Peyer's patch (tissue), 4 donors: ENCODE measurements at regions not wholly inside any gene's neighbourhood (a gene's known extent, or its start where the extent isn't known, plus 50 kb on each side); places are given as distances from the start of the nearest gene placed in this dataset.

Source experiments
- DNase-seq, 3 donors: peaks; one replicate each; pipeline ENCODE4 v3.0.0-alpha.2; 2017 to 2019
- H3K27ac ChIP-seq, 4 donors: fragments of 200-600 bp; sonication (generic); one replicate each; pipeline ENCODE4 v1.5.1; 2016 to 2019
- H3K27me3 ChIP-seq, 2 donors: fragments of 200-600 bp; sonication (generic); one replicate each; pipeline ENCODE4 v1.5.1; 2019
- H3K36me3 ChIP-seq, 3 donors: fragments of 200-600 bp; sonication (generic); one replicate each; pipeline ENCODE4 v1.5.1; 2016 to 2019
- H3K4me1 ChIP-seq, 4 donors: fragments of 200-600 bp; sonication (generic); one replicate each; pipeline ENCODE4 v1.5.1; 2016 to 2019
- H3K4me3 ChIP-seq, 4 donors: fragments of 200-600 bp; sonication (generic); 1 replicate in 3 of 4; 2 replicates in 1 of 4; pipeline ENCODE4 v1.5.1; 2016 to 2019; ENCODE audit warnings: mild to moderate bottlenecking in 1 of 4
- H3K9me3 ChIP-seq, 4 donors: fragments of 200-600 bp; sonication (generic); one replicate each; pipeline ENCODE4 v1.5.1; 2016 to 2019; ENCODE audit warnings: mild to moderate bottlenecking in 1 of 4
- POLR2A ChIP-seq, 2 donors: fragments of 450-650 bp; IDR thresholded peaks; one replicate each; pipeline ENCODE4 v1.5.1; 2017; ENCODE audit warnings: antibody characterized with exemption in 2 of 2, mild to moderate bottlenecking in 2 of 2, moderate library complexity in 2 of 2
- TF ChIP-seq, protein P1 (sequence below), 6 experiments: fragments of 450-650 bp in 4 of 6; fragments of 200-600 bp in 2 of 6; sonication (generic) in 1 of 6; IDR thresholded peaks; one replicate each; pipeline ENCODE4 v1.5.1; 2017 to 2019; ENCODE audit warnings: antibody characterized with exemption in 6 of 6, mild to moderate bottlenecking in 3 of 6, moderate library complexity in 1 of 6

DNA sequence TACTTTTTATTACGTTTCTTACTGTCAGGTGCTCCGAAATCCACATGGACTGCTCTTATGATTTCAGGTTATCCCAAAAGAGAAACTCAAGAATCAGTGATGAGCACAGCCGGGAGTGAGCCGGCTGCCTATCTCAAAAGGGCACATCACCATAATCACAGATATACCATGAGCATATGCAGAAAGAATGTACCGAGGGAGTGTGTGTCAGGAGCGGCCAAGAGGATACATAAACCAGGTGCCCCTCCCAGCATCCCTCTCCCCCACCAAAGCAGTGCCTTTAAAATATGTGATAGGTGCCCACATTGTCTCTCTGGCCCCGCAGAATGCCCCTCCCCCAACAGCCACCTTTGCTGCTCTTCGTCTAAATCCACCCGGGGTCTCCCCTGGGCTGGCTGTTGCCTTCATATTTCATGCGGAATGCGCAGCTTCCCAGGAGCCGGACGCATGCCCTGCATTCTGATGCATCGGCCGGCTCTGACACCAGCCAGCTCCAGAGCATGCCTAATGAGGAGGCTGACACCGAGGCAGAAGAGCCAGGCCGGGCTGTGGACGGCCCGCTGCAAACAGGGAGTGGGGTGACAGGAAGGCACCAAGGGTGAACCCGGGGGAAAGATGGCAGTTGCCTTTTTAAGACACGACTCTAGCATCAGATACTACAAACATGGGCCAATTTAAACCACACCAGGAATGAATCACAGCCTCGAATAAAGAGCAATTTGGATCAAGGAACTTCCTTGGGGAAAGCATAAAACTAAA is 652.3 kb downstream of the BNC2 start:
- Histone ChIP-seq H3K36me3 (no peaks in the 10 kb centered on the region), H3K9me3 (no peaks in the 10 kb centered on the region), H3K27me3 (no peaks in the 10 kb centered on the region), H3K27ac (no peak overlapping the region), H3K4me1 (peaks cover 0 to 4% (median 0%) of the 10 kb centered on the region in 4 donors), H3K4me3 (no peak overlapping the region)
- no peak for DNase-seq
- no peak for TF ChIP-seq POLR2A (IDR thresholded peaks at IDR 0.05)

DNA sequence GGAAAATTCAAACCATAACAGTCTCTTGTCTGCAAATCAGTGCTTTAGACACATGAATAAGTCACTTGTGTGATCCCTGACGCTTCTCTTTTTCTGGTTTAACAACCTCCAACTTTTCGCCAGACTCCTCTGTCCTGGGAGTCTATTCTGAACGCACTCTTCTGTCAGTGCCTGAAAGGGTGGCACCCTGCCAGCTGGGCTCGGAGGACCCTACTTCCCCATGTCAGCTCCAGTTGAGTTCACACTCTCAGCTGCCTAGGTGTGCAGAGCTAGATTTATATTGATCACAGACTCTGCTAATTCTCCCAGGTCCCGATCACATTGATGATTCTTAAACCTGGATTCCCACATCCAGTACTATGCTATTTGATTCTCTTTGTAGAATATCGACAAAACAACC is 649.1 kb downstream of the BNC2 start:
- H3K27ac ChIP-seq = no peak overlapping the region
- DNase-seq = no peak

DNA sequence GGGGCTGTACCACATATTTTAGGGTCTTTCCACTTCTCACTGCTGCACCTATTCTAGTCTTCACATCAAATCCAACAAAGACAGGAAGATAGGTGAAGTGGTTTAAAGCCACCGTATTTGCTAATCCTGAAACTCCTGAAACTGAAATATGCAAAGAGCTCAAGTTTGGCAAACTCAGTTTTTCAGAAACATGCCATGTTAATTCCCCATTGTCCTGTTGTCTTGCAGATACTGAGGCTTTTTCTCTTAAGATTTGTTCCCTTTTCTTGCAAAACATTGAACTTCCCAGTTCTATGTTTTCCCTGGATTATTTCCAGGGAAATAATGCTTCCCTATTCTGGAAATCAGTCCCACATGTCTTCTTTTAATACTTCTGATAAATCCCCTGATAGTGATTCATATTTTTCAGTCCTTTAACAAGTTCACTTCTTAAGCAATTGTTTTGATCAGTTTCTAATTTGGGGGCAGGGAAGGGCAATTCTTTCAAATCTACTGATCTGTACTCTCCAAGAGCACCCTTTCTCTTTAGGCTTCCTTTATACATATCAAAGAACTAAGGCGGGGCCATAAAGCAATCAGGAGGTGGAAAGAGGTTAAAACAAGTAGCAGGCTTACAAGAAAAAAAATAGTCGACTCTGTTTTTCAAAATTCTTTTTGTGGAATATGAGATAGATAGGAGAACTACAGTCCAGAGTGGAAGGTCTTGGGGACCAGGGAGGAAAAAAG is 648.5 kb downstream of the BNC2 start:
- no peak overlapping the region for H3K27ac ChIP-seq
- no peak overlapping the region for H3K4me3 ChIP-seq

More for the DNA sequence above, 649.1 kb downstream of the BNC2 start:
- no peak for TF ChIP-seq POLR2A (IDR thresholded peaks at IDR 0.05)
- TF ChIP-seq, protein P1, sequence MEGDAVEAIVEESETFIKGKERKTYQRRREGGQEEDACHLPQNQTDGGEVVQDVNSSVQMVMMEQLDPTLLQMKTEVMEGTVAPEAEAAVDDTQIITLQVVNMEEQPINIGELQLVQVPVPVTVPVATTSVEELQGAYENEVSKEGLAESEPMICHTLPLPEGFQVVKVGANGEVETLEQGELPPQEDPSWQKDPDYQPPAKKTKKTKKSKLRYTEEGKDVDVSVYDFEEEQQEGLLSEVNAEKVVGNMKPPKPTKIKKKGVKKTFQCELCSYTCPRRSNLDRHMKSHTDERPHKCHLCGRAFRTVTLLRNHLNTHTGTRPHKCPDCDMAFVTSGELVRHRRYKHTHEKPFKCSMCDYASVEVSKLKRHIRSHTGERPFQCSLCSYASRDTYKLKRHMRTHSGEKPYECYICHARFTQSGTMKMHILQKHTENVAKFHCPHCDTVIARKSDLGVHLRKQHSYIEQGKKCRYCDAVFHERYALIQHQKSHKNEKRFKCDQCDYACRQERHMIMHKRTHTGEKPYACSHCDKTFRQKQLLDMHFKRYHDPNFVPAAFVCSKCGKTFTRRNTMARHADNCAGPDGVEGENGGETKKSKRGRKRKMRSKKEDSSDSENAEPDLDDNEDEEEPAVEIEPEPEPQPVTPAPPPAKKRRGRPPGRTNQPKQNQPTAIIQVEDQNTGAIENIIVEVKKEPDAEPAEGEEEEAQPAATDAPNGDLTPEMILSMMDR (IDR thresholded peaks at IDR 0.05) = no peak
- H3K9me3 ChIP-seq = no peaks in the 10 kb centered on the region
- no peaks in the 10 kb centered on the region for H3K27me3 ChIP-seq
- H3K4me3 ChIP-seq = no peak overlapping the region
- H3K4me1 ChIP-seq = peaks cover 0 to 14% (median 0%) of the 10 kb centered on the region in 4 donors
- H3K36me3 ChIP-seq = no peaks in the 10 kb centered on the region

DNA sequence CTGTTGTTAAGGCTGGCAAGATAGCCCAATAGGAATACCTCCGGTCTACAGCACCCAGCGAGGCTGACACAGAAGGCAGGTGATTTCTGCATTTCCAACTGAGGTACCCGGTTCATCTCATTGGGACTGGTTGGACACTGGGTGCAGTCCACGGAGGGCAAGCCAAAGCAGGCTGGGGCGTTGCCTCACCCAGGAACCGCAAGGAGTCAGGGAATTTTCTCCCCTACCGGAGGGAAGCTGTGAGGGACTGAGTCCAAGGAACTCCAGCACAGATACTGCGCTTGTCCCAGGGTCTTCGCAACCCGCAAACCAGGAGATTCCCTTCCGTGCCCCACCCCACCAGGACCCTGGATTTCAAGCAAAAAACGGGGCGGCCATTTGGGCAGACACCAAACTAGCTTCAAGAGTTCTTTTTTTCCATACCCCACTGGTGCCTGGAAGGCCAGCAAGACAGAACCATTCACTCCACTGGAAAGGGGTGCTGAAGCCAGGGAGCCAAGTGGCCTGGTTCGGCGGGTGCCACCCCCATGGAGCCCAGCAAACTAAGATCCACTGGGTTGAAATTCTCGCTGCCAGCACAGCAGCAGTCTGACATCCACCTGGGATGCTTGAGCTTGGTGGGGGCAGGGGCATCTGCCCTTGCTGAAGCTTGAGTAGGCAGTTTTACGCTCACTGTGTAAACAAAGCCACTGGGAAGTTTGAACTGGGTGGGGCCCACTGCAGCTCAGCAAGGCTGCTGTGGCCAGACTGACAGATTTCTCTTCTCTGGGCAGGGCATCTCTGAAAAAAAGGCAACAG is 647.2 kb downstream of the BNC2 start:
- Histone ChIP-seq H3K4me3 (no peak overlapping the region), H3K27me3 (no peaks in the 10 kb centered on the region), H3K36me3 (no peaks in the 10 kb centered on the region), H3K4me1 (peaks cover 0 to 14% (median 0%) of the 10 kb centered on the region in 4 donors), H3K27ac (no peak overlapping the region), H3K9me3 (no peaks in the 10 kb centered on the region)
- peak in 2 of 3 donors; percentile 67 to 71 for DNase-seq
- TF ChIP-seq POLR2A (IDR thresholded peaks at IDR 0.05) = no peak
- TF ChIP-seq, protein P1 (IDR thresholded peaks at IDR 0.05) = no peak

More for the DNA sequence above, 648.5 kb downstream of the BNC2 start:
- Histone ChIP-seq H3K9me3 (no peaks in the 10 kb centered on the region), H3K36me3 (no peaks in the 10 kb centered on the region), H3K27me3 (no peaks in the 10 kb centered on the region), H3K4me1 (peaks cover 0 to 14% (median 0%) of the 10 kb centered on the region in 4 donors)
- no peak for DNase-seq
- no peak for TF ChIP-seq POLR2A (IDR thresholded peaks at IDR 0.05)
- TF ChIP-seq, protein P1 (IDR thresholded peaks at IDR 0.05) = no peak

DNA sequence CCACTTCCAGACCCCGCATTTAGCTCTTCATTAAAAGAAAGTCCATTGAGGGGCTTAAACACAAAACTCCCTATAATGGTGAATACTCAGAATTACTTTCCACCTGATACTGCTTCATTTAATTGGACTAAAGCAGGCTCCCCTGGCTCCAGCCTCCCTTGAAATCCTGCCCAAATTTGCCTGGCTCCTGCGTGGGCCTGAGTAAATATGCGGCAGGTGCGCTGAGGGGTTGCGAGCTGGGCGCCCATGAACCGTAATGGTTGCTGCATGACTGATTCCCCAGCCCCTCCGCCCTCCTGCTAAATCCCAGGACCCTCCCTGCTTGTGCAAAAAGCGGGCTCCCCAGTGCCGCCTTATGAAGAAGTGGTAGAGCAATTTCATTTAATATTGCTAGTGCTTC is 639.7 kb downstream of the BNC2 start:
- Histone ChIP-seq H3K9me3 (peaks cover 0 to 6% (median 0%) of the 10 kb centered on the region in 4 donors), H3K36me3 (no peaks in the 10 kb centered on the region), H3K27me3 (no peaks in the 10 kb centered on the region), H3K4me1 (no peaks in the 10 kb centered on the region), H3K27ac (no peak overlapping the region), H3K4me3 (no peak overlapping the region)
- no peak for DNase-seq
- TF ChIP-seq, protein P1 (IDR thresholded peaks at IDR 0.05) = no peak
- TF ChIP-seq POLR2A (IDR thresholded peaks at IDR 0.05) = no peak
